ENCODE measurements at regions not wholly inside any gene's neighbourhood (a gene's known extent, or its start where the extent isn't known, plus 50 kb on each side); places are given as distances from the start of the nearest gene placed in this dataset.

DNA sequence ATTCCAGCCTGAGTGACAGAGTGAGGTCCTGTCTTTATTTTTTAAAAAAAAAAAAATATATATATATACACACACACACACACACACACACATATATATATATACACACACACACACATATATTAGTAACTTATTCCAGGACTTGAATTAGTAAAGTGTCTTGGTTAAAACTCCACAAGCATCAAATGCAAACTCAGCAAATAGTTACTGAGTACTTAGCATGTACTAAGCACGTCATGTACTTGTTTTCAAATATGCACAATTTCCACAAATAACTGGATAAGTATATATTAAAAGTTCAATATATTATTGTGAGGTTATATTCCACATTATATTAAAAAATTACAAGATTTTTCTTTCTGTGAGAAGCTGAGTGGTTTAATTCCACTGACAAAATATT is 304.7 kb downstream of the ZEB2 start:
- no peak for DNase-seq (ENCODE audit: low spot score)

- no peak for DNase-seq (ENCODE audit: low spot score)
These were observed 306.1 kb downstream of the ZEB2 start for GRCh38 chr2:144213797-144214196.

GRCh38 chr2:144211826-144212225 is 308.1 kb downstream of the ZEB2 start:
- no peak for DNase-seq (ENCODE audit: low spot score)

DNA sequence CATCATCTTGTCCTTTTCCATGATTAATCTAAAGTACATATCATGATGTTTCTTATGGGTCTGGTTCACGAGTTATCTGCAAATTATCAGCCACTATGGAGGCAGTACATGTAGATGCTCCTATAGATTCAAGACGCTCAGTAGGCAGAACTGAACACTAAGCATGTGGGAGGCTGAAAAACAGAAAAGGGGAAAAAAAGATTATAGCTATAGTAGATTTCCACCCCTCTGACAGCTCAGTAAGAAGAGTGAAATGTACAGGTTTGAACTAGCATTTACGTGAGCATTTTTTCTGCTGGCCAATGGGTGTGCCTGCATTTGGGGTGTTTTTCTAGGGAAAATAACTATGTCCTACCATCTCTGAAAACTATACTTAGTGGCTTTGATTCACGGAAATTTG is 308.9 kb downstream of the ZEB2 start:
- DNase-seq (ENCODE audit: low spot score): no peak

DNA sequence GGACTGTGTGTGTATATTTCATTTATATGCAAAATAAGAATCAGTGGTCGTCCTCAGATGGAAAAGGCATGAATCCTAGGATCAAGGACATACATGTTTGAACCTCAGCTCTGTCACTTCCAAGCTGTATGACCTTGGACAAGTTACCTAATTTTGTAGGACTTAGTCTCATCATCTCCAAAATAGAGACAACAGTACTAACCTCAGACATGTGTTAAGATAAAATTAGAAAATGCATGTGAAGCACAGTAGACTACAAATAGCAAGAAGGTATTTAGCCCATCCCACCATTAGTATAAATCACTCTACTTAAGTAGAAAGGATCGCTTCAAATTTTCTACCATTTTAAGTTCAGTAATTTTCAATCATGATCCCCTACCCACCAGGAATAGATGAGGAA is 309.8 kb downstream of the ZEB2 start:
- no peak for DNase-seq (ENCODE audit: low spot score)

DNA sequence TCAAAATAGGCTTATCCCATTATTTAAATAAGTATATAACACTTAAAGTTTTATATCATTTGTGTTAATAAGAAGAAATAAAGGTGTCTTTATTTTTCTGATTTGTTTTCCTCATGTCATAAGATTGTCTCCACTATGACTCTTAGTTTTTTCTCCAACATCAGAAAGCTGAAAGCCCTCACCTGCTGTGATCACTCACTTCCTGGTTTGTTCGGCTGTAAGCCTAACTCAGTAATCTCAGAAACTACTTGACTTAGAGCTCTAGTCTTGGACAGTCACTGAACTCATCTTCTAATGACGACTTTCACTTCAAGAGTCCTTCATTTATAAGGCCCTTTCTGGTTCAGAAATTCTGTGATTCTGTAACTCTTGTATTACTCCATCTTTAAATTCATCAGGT is 311.0 kb downstream of the ZEB2 start:
- no peak for DNase-seq (ENCODE audit: low spot score)

GRCh38 chr2:144206019-144206418 is 313.9 kb downstream of the ZEB2 start:
- no peak for DNase-seq (ENCODE audit: low spot score)

- peak; percentile 12 for DNase-seq (ENCODE audit: low spot score)
These were observed 318.0 kb downstream of the ZEB2 start for GRCh38 chr2:144201868-144202468.

DNA sequence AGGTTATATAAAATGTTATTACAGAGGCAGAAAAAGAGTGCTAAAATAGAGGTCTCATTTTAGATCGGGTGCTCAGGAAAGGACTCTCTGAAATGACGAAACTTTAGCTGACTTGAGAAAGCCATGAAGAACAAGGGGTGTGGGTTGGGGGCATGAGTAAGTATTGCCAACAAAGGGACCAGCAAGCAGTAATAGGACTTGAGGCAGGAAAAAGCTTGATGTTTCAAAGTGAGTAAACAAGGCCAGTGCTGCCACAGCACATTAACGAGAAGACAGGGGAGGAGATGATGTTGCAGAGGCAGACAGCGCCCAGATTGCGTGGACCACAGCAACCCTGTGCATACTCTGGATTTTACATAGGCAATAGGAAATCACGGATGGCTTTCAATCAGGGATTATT is 318.8 kb downstream of the ZEB2 start:
- DNase-seq (ENCODE audit: low spot score): no peak

- DNase-seq (ENCODE audit: low spot score): no peak
These were observed 321.8 kb downstream of the ZEB2 start for GRCh38 chr2:144198116-144198515.

DNA sequence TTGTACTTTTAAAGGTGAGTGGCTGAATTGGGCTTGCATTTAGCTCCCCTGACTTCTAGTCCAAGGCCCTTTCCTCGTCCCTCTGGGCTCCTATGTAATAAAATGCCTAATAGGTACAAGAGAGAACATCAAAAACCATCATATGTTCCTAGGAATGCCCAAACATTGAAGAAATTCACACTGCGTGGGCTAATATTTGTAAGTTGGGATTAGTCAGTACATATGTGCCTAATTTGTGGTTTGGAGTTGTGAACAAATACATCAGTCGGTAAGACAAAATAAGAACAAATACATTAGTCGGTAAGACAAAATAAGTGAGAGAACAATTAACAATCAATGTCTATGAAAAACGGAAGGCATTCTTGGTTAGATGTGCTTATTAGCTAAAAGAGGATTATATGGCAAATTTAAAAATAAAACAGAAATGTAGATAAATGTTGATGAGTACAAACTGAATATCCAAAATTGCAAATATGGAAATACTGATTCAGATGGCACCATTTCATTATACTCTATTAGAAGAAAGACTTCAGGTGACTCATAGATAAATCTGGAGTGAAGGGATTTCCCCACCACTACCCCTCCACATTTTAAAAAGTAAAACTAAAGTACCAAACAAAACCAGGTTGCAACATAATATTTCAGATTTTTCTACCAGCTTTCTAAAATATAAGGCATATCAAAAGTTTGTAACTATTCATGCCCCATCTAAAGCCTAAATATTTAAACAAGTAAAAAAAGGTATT is 325.4 kb downstream of the ZEB2 start:
- no peak for DNase-seq (ENCODE audit: low spot score)

DNA sequence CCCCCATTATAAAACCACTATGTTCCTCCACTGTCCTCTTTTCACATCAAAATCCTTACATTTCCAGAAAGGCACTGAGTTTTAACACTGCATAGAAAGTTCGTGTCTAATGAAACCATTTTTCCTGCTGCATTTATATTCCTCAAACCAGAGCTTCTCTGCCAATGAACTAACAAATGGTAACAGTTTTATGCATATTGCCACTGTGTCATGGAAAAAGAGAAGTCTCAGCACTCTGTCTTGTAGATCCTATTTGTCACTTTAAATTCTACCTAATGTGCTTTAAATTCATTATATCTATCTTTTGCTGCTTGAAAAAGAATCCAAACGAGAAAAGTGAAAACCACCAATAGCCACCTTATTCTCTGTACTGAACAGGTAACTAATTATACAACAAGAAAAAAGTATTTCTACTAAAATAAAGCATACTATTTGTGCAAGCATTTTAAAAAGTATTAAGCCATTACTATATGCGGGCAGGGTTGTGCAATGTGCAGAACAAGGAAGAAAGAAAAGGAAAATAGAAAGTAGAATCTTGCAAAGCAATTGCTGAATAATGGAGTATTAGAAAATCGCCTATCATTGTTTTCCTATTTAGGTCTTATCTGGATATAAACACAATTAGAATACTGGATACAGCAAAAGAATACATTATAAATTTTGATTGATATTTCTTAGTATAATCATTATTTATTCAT is 328.9 kb downstream of the ZEB2 start:
- no peak for DNase-seq (ENCODE audit: low spot score)

GRCh38 chr2:144183727-144184126 is 336.2 kb downstream of the ZEB2 start:
- DNase-seq (ENCODE audit: low spot score): no peak

DNA sequence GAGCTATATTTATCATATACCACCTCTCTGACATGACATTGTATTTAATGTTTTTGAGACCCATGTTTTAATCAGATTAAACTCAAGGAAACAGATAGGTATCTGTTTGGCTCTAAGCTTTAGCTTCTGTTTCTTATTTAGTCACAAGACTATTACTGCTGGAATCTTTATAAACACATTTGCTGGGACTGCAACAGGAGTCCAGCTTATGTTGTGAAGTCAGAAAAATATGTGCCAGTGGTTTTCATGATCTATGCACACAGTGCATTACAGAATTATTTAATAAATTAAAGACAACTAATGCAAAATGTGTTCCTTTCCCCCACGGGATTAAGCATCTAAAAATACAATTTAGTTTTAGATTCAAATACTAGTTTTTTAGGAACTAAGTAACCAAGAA is 338.9 kb downstream of the ZEB2 start:
- DNase-seq (ENCODE audit: low spot score): no peak

- DNase-seq (ENCODE audit: low spot score): no peak
These were observed 339.8 kb downstream of the ZEB2 start for GRCh38 chr2:144180131-144180530.

DNA sequence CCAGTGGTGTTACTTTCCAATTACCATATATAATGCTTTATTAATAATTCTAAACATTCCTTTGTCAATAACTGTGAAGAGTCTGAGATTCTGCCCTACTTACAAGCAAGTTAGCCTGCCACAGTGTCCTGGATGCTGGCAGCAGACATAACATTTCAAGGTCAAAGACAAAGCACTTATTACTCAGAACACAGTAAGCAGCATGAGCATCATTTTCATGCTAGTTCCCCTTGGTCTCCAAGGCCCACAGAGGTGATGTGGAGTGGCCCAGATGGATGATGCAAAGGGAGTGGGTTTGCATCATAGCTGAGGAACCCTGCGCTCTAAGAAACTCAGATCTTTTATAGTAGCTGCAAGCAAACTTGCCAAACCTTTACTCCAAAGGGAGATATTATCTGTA is 349.7 kb downstream of the ZEB2 start:
- DNase-seq (ENCODE audit: low spot score): no peak

DNA sequence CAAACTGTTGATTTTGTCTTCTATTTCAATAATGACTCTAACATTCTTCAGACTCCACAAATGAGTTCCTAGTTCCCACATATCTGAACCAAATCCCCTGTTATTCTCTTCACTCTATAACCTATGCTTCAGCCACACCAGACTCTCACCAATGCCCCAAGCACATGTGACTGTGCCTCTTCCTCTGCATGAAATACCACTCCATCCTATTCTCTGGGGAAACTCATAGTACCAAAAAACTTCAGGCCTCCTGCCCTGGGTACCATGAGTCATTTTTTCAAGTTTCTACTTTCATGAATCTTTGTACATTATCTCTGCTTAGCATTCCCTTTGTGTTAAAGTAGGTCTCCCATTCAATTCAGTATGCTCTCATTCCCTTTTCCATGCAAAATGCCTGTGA is 353.2 kb downstream of the ZEB2 start:
- no peak for DNase-seq (ENCODE audit: low spot score)

DNA sequence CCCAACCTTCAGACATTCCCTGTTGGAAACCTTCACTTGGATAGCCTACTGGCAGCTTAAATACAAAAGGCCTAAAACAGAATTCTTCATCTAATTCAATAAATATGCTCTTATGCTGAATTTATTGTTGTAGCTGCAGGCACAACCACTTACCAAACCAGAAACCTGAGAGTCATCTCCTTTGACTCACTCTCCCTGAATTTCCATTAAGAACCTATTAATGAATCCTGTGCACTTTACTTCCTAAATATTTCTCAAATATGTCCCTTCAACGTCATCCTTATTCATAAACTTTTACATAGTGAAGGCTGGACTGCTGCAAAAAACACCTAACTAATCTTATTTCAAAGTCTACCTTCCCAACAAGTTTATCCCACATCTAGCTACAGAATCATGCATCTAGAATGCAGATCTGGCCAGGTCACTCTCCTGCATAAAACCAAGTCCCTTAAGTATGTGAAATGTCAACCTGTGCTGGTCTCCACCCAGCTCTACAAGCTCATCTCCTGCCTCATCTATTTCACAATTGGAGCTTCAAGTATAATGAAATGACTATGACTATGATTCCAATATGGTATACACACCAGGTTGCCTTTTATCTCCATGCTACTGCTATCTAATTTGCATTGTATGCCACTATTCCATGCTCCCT is 354.2 kb downstream of the ZEB2 start:
- DNase-seq (ENCODE audit: low spot score): no peak

DNA sequence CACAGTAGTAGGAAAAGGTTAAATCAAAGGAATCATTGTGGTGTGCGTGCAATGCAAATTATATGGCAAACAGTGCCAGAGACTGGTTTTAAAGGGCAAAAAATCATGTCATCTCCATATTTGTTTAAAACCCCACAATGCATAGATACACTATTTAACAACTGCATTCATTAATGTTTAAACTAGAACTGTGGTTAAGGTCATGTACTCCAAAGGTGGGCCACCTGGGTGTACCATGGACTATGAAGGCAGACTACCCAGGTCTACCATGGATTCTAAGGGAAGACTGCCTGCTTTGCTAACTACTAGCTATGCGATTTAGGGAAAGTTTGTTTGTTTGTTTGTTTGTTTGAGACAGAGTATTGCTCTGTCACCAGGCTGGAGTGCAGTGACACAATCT is 356.3 kb downstream of the ZEB2 start:
- DNase-seq (ENCODE audit: low spot score): no peak

DNA sequence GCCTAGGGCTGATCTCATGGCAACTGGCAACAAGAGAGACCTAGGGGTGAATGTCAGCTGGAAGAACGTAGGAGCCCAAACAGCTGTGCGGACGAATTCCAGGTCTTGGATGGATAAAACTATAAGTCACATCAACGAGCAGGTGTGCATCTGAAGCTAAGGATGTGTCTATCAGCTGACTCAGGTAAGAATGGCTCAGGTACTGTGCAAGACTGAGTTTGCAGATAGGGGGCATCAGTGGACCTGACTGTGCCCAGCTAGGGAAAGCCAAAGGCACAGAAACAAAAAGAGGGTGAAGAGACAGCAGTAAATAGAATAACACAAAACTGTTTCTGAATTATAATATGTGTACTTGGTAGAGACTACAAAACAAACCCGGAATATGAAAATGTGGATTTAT is 357.3 kb downstream of the ZEB2 start:
- no peak for DNase-seq (ENCODE audit: low spot score)

DNA sequence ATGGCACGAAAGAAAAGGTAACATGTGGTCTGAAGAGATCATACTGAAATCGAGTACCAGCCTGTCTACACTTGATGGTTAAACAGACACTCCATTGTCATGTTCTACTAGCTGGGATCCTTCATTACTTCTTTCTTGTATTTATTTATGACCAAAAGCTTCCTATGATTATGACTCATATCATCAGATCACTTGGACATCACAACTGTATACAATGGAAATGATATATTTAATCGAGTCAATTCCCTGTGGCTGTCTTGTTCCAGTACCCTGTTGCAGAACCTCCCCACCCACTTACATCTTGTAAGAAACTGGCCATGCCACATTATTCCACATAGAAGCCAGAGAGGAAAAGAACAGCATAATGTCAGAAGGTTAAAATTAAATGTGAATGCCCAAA is 358.9 kb downstream of the ZEB2 start:
- no peak for DNase-seq (ENCODE audit: low spot score)

GRCh38 chr2:144159240-144159639 is 360.7 kb downstream of the ZEB2 start:
- no peak for DNase-seq (ENCODE audit: low spot score)

DNA sequence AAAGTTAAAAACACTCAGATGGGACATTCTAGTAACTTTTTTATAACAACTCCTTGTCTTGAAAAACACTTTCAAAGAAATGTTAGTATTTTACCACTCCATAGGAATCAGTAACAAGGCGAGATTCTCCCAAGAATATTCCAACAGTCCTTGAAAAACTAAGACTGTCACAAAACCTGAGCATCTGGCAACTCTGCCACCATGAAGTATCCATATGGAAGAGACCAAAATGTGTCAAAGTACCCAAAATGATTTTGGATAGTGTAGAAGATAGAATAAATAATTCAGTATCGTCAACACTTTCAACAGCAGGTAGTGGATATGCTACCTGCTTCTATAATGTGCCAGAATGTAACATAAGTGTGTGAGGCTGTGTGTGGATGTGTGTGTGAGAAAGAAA is 361.8 kb downstream of the ZEB2 start:
- DNase-seq (ENCODE audit: low spot score): no peak

Data from hepatic stellate cell (primary cell).